ENCODE measurements at regions not wholly inside any gene's neighbourhood (a gene's known extent, or its start where the extent isn't known, plus 50 kb on each side); places are given as distances from the start of the nearest gene placed in this dataset.

GRCh38 chr16:64586781-64587180 is 535.1 kb downstream of the CDH11 start:
- TF ChIP-seq, protein P1, sequence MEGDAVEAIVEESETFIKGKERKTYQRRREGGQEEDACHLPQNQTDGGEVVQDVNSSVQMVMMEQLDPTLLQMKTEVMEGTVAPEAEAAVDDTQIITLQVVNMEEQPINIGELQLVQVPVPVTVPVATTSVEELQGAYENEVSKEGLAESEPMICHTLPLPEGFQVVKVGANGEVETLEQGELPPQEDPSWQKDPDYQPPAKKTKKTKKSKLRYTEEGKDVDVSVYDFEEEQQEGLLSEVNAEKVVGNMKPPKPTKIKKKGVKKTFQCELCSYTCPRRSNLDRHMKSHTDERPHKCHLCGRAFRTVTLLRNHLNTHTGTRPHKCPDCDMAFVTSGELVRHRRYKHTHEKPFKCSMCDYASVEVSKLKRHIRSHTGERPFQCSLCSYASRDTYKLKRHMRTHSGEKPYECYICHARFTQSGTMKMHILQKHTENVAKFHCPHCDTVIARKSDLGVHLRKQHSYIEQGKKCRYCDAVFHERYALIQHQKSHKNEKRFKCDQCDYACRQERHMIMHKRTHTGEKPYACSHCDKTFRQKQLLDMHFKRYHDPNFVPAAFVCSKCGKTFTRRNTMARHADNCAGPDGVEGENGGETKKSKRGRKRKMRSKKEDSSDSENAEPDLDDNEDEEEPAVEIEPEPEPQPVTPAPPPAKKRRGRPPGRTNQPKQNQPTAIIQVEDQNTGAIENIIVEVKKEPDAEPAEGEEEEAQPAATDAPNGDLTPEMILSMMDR (IDR thresholded peaks at IDR 0.05): no peak
- no peak for TF ChIP-seq POLR2A (IDR thresholded peaks at IDR 0.05)

Data from uterus (tissue), 2 donors.